NCI-H82 treated with DMSO at 0.1 percent for 48 hours (cell line): ENCODE measurements at regions not wholly inside any gene's neighbourhood (a gene's known extent, or its start where the extent isn't known, plus 50 kb on each side); places are given as distances from the start of the nearest gene placed in this dataset.

Experiments
- DNase-seq: peaks from one replicate; lab custom pipeline; 2025; ENCODE audit not compliant: unreplicated experiment; lab: John Stamatoyannopoulos, UW

DNA sequence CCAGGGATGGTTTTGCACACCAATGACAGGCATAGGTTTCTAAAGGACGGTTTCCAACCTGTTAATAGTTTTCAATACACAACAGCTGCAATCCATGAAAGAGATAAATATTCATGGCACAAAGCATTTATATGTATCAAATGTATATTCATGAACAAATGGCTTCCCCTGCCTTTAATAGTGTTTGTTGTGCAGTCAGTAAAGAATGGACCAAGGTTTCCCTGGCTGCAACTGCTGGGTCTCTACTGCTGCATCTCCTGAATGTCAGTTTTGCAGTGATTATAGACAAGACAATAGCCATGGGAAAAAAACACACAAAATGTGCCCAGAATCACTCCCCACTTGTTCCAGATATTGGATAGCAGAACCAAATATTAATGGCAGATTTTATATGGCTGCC lies 284.1 kb downstream of the BTG1 start:
- no peak for DNase-seq

DNA sequence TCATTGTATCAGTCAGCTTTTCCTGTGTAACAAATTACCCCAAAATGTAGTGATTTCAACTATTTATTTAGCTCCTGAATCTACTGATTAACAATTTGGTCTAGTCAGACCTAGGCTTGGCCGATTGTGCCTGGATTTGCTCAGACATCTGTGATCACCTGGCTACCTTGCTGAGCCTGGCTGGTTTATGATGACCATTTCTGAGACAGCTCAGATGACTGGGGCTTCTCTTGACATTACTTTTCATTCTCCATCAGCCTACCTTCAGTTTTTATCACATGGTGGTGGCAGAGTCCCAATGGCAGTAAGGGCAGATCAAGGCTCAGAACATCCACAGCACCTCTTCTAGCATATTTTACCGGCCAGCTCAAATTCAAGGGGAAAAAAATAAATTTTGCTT lies 286.3 kb downstream of the BTG1 start:
- no peak for DNase-seq

DNA sequence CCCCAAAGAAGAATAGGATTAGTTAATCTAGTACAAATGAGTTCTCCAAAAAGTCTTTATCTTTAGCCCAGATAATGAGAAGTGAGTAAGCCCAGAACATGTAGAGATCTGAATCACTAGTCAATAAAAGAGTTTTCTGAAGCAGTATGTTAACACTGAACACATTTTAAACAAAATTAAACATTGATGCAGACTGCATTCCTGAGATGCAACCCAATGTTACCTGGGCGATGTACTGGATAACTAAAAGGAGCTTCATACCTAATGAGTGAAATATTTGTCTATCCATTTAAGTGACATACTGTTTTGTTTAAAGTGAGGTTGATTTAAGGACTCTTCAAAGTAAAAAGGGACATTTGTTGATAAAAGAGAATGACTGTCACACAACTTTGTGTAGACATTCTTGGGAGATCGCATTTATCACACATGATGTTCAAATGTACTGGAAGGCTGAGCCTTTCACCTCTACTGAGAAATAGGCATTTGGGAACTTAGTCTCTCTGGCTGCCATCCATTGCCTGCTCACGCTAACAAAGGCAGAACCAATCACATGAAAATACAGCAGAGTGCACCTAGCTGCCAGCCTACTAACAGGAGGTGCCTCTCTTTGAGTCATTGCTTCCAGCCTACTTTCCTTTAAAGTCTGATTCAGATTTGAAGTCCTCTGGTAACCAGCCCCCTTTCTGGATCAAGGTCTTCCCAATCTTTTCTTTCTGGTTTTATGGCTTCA lies 287.7 kb downstream of the BTG1 start:
- no peak for DNase-seq

DNA sequence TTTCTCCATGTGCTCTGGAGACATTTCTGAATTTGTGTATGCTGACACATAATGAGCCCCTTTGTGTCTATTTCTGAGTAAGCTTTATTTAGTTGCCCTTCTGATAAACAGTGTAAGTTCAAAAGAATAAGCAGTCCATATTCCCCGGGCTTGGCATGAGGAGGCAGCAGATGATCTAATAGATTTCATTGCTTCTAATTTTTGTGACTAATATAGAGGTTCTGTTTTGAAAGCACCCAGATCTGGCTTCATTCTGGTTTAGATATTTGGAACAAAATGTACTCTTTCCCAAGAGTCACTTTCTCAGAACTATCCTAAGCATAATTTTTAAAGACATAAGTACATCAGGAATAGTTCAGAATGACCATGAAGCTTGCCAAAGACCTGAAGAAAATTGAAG lies 290.9 kb downstream of the BTG1 start:
- DNase-seq: no peak

DNA sequence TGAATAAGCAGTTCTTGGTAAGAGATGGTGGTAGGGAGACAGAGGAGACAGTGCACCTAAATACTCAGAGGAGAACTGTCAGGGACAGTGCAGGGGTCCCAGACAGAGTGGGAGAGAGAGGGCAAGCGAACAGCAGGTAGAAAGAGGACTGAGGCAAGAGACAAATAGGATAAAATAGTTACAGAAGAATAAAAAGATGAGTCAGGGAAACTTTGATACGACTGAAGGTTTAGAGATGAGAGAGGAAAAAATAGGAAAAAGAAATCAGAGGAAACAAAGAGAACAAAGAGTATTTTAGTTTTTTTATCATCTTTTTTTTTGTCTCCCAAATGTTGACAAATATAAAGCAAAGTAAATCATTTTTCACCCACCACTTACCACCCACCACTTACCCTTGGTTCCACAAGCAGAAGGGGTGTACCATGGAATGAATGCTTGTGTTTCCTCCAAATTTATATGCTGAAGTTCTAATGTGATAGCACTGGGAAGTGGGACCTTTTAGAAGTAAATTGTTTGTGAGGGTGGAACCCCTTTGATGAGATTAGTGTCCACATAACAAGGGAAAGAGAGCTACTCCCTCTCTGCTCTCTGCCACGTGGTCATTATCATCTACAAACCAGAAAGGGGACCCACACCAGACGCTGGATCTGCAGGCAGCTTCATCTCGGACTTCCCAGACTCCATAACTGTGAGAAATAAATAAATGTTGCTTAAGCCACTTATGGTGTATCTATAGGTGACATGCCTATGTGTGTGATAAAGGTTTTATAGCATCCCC lies 292.1 kb downstream of the BTG1 start:
- DNase-seq: no peak

DNA sequence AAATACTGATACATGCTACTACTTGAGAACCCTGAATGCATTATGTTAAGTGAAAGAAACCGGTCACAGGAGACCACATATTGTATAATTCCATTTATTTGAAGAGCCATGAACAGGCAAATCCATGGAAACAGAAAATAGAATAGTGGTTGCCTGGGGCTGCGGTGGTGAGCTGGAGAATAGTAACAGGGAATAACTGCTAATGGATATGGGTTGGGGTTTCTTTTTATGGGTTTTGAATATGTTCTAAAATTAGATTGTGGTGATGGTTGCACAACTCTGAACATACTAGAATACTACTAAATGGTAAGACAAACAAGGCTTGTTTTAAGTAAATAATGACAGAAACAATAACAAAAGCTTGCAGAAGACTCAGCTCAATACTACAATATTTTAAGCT lies 293.0 kb downstream of the BTG1 start:
- no peak for DNase-seq

DNA sequence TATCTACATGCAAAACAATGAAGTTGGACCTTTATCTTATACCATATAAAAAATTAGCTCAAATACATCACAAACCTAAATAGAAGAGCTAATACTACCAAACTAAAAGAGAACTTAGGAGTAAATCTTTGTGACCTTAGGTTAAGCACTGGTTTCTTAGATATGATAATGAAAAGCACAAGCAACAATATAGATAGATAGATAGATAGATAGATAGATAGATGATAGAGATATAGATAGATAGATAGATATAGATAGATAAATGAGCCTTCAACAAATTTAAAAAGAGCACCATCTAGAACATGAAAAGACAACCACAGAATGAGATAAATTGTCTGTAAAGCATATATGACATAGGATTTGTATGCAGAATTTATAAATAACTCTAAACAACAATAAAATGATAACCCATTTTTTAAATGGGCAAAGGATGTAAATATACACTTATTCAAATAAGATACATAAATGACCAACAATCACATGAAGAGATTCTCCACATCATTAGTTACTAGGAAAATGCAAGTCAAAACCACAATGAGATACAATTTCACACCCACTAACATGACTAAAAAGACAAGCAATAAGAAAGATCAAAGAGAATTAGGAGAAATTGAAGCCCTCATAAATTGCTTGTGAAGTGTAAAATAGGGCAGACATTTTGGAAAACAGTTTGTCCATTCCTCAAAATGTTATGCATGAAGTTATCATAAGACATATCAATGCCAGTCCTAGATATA lies 293.7 kb downstream of the BTG1 start:
- no peak for DNase-seq

DNA sequence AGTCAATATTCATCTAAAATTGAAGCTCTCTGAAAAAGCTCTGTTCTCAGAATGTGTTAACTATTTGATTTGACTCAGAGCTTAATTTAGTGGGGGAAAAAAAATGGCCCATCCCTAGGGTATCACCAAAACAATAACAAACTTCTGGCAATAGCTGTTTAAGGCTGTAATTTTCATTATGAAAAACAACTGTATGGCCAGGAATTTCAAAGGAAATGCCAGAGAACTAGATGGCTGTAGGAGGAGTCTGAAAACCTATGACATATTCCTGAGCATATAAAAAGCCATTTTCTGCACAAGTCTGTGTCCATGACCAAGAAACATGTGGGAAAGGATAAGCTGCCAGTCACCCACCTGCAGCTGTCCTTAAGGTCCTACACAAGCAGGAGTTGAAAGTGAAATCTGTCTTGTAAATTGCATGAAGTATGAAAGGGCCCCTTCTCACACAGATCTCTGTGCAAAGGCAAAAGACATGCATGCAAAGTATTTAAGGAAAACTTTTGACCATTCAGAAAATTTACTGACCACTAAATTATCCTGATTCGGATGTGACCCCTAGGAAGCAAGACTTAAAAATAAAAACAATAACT lies 299.1 kb downstream of the BTG1 start:
- DNase-seq: no peak

DNA sequence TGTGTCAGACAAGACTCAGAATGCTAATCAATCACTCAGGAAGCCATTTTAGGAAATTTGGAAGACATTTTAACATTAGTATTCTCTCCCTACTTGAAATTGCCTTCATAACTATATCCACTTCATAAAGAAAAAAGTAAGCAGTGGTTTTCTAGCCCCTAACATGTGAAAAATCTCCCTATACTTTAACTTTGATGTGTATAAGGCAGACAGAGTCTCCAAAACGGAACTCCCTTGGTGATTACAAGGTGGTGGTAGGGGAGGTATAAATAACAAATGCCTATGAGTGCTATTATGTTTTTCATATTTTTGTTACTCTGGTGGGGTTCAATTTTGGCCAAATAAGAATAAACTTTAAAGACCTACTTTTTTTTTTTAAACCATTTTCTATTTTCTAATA lies 300.3 kb downstream of the BTG1 start:
- no peak for DNase-seq

DNA sequence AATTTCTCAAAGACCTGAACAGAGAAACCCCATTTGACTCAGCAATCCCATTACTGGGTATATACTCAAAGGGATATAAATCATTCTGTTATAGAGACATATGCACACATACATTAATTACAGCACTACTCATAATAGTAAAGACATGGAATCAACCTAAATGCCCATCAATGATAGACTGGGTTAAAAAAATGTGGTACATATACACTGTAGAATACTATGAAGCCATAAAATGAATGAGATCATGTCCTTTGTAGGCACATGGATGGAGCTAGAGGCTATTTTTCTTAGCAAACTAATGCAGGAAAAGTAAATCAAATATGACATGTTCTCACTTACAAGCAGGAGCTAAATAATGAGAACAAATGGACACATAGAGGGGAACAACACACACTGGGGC lies 303.8 kb downstream of the BTG1 start:
- no peak for DNase-seq

DNA sequence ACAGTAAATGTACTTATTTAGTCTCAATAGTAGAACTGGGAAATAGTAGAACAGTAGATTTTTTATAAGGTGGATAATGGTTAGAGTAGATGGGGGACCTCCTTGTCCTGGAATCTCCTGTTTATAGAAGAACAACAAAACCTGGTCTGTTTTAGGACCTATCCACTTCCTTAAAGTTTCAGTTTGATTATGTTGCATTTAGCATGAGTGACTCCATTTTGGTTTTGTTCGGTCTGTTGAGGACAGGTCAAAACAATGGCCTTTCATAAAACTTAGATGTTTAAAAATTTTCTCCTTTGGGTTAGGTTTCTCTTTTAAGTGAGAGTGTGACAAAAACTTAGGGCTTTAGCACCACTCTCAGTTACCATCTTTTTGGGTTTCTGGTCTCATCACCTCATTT lies 308.9 kb downstream of the BTG1 start:
- no peak for DNase-seq

DNA sequence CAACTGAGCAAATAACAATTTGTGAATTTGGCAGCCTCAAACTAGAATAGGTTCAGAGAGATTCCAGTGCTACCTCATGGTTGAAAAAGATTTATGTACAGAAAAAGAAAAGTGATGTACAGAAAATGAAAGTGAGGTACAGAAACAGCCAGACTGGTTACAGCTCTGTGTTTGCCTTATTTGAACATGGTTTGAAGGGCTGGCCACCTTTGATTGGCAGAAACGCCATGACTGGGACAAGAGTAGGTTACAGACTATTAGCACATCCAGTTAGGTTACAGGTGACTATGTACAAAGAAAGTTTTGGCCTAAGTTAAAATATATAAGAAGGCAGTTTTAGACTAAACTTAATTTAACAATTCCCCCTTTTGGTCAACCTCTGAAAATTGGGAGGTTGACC lies 309.4 kb downstream of the BTG1 start:
- DNase-seq: no peak

DNA sequence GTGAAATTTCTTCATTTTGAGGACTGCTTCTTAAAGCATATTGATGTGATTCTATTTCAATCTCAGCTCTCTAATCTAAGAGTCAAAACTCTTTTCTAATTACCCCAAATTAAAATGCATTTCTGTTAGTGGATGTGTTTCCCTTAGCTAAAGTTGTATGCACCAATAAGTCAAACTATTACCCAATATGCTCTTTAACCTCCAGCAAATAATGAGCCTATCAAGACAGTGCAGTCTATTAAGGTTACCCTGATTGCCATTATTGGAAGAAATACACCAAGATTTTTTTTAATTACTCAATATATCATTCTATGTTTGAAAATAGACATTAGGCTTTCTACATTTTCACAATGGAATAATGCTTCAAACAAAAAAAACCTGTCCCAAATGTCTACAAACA lies 310.0 kb downstream of the BTG1 start:
- no peak for DNase-seq

DNA sequence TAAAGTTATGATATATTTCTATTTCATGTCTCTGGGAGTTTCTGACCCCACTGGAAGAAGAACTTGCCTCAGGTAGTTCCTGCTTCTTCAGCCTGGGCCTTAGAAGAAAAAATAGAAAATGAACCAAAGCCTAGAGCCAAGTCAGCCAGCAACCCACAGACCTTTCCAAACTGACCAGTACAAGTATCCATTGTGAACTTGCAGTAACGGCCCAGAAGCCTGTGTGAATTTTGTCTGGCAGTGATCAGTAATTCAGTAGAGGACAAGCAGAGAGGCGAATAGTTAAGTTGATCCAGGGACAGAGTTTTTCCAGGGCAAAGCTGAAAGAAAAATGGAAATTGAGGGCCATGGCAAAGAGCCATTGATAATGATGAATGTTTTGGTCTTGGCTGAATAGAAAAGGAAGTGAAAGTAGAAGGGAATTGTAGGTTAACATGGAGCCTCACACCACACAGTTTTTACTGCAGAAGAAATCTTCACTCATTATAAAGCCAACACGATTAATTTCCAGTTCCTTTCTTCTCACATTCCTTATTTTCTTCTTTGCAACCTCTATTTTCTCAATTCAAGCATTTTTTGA lies 311.8 kb downstream of the BTG1 start:
- DNase-seq: no peak

DNA sequence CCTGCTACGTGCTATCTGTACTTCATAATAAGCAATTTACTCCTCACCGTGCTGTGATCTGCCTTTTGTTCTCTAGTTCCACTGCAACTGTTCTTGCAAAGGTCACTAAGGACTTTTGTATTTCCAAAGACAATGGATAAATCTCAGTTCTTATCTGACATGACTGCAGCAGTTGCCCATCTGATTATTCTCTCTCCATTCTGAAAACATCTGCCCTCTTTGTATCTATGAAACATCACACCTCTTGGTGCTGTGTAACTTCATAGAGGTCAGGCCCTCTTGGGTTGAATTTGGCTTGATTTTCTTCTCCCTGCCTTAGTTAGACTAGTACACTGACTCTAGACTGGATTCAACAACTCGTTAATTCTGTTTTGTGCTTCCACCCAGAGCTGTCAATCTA lies 319.6 kb downstream of the BTG1 start:
- DNase-seq: no peak

DNA sequence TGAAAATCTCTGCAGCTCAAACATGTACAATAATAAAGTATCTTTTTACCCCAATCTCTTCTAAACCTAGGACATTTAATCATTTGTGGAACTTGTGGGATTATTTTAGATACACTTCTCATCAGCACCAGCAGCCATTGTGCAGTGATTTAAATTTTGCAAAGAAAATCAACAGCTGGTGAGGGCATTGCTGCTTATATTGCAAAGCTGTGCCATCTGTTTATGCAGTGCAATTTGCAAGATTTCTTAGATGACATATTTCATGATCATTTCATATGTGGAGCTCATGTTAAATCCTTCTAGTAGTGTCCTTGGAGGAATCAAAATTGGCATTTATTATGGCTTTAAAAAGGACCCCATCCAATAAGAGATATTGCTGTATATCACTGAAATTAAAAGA lies 320.7 kb downstream of the BTG1 start:
- DNase-seq: no peak

DNA sequence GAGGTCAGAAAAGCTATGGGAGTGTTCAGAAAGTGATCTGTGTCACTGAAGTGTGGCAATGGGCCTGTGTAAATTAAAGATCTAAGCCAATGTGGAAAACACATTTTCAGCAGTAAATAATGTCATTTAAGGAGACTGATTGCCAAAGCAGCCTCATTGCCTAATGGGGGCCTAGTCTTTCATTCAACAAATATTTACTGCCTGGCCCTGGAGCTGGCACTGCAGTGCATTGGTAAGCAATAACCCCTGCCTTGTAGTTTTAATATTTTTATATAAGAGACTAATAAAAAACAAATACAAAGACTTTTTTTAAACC lies 326.6 kb downstream of the BTG1 start:
- DNase-seq: no peak

DNA sequence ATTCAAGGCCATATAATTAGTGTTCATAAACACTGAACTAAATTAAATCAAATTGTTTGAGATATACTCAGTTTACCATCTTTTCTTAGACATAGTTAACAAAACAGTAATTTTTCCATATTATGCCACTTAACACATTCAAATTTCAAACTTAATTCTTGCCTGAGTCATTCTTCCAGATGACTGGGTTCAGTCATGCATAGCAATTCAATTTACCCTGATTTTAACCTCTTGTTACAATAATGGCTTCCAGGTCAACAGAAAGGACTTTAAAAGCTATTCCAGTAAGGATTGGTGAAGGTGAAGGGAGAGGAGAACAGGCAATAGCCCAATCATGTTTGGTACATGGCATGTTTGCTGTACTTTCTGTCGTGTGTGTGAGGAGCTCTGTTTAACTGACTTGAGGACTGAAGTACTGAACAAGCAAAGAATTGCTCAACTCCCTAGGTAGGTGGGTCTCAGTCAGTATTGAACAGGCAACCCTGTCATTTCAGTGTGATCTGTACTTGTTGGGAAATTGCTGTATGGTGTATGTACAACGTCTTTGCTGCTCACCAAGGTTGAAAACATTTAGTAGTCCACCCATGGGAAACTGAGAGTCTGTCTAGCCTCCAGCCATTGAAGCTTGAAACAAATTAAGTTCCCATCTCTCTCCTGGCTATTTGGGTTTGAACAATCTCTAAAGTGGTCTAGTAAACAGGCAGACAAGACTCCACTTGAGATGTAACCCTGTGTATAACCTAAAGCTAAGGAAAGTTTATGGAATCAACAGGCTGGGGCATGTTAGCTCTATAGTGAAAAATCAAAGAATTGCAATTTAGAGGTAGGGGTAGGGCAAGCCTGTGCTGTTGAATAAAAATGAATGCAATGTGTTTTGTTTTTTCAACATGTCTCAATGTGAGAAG lies 327.2 kb downstream of the BTG1 start:
- DNase-seq: no peak

DNA sequence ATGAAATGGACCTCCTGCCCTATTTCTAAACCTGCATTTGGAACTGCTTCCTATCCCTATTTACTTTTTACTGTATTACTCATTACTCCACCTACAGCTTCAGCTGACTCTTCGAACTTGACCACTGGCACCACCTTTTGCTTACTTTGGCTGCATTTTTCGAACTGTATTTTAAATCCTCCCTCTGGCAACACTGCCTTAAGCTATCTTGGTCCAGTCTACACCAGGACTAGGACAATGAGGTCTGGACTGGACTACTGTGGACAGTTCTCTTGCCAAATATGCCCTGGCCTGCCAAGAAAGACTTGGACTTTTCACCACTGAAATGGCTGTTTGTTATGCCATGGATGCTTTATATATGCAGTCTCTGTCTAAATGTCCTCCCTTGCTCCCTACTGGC lies 328.1 kb downstream of the BTG1 start:
- DNase-seq: no peak

DNA sequence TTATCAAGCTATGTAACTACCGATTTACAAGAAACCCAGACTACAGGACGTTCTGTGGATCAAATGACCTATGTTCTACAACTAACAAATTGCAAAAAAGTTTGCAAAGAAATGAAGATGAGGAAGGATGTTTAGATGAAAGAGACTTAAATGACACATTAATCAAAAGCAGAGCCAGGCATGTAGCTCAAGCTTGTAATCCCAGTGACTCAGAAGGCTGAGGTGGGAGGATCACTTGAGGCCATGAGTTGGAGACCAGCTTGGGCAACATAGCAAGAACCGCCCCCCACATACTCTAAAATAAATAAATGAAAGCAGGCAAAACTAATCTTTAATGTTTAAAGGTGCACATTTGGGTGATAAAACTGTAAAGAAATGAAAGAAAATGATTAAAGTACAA lies 331.9 kb downstream of the BTG1 start:
- no peak for DNase-seq
